ENCODE measurements at regions not wholly inside any gene's neighbourhood (a gene's known extent, or its start where the extent isn't known, plus 50 kb on each side); places are given as distances from the start of the nearest gene placed in this dataset.

- DNase-seq, result no peak
Observed at GRCh38 chr10:44240584-44241205, 144.2 kb downstream of the CXCL12 start.

DNA sequence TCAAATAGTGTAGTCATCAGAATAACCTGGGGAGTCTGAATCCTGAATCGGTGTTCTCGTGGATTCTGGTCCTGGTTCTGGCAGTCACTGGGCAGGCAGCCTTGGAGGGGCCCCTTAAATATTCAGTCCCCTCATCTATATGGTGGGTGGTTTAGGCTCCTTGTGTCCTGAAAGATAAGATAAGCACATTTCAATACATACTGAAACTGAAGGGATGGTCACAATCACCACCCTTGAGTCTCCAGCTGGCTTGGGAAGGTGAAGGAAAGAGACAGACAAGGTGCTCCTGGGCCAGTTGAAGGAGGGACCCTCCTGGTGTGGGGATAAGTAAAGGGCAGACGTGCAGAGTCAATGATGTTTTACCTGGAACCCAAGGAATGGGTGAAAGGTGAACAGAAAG, 146.7 kb downstream of the CXCL12 start:
- no peak for DNase-seq

DNA sequence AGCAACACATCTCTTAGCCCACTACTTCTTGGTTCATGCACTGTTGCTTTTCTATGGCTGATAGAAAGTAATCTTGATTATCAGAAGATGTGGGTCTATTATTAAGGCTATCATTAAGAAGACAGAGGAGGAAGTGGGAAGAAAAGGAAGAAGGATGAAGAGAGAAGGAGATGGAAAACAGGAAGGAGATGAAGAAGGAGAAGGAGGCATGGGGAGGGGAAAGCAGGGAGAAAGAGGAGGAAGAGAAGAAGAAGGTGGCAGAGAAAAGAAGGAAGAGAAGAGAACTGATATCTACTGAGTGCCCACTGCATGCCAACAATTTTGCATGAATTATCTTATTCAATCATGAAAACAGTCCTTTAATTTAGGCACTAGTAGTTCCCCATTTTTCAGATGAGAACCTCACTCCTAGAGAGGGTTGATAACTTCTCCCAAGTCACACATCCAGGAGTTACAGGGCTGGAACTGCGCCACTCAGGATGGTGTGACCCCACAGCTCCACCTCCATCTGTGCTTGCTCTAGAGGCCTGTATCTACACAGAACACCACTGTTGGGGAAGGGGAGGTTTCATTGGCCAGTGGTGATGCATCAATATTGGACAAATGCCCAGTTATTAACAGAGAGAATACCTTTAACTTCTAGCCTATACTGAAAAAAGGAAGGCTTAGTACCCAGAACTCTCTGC, 147.4 kb downstream of the CXCL12 start:
- DNase-seq, result peak; percentile 34

- DNase-seq, result no peak
Observed at GRCh38 chr10:44235363-44235762, 149.5 kb downstream of the CXCL12 start.

DNA sequence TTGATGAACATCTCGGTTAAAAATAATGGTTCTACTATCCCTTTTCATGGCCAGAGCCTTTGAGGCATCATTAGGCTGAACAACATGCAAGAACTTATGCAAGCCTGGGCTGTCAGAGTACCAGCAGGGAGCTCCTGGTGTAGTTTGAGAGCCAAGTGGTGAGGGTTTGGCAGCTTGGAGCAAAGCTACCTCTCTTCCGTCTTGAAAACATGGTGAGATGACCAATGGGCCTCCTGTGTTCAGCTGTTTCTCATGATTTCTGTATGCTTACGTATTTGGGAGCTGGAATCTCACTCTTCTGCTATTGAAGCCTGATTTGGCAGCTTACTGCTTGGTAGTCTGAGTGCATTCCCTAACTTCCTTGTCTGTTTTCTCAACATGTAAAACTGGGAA, 150.4 kb downstream of the CXCL12 start:
- DNase-seq, result peak; percentile 20

- peak; percentile 83 for DNase-seq
Observed at GRCh38 chr10:44233561-44234482, 151.1 kb downstream of the CXCL12 start.

GRCh38 chr10:44217274-44217820, 167.6 kb downstream of the CXCL12 start:
- DNase-seq, result no peak

GRCh38 chr10:44216073-44216472, 168.8 kb downstream of the CXCL12 start:
- no peak for DNase-seq

- no peak for DNase-seq
Observed at GRCh38 chr10:44209811-44210210, 175.1 kb downstream of the CXCL12 start.

GRCh38 chr10:44207160-44207559, 177.7 kb downstream of the CXCL12 start:
- DNase-seq, result no peak

GRCh38 chr10:44206127-44206818, 178.6 kb downstream of the CXCL12 start:
- DNase-seq, result peak; percentile 40

DNA sequence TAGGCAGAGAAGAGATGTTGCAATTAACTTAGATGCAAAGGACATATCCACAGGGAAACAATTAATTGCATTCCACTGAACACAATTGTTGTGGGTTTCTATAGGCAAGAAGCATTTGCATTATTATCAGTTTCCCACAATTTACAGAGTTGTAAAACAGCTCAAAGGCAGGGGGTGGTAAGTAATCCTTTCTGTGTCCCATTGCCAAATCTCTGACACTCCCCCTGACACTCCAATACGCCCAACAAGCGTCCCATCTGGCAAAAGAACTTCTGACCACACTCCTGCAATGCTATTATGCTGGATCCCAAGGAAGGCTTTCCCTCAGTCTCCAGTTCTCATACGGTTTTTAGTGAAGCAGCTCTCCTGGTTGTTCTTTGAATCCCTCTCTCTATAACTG, 179.8 kb downstream of the CXCL12 start:
- DNase-seq, result no peak

DNA sequence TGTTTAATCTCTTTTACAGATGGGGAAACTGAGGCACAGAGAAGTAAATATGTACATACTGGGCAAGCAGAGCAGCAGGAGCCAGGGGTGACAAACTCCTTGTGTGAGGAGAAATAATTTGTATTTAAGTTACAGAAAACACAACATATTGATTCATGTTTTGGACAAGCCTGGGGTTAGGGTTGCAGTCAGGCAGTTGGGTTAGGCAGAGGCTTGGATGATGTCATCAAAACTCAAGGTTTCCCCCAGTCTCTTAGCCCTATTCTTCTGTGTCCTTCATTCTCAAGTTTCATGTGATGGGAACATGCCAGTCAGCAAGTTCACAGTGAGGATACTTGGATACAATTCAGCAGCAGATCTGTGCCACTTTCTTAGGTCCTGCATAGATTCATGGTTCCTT, 181.4 kb downstream of the CXCL12 start:
- no peak for DNase-seq

- no peak for DNase-seq
Observed at GRCh38 chr10:44202952-44203351, 181.9 kb downstream of the CXCL12 start.

GRCh38 chr10:44201656-44202055, 183.2 kb downstream of the CXCL12 start:
- DNase-seq, result no peak

DNA sequence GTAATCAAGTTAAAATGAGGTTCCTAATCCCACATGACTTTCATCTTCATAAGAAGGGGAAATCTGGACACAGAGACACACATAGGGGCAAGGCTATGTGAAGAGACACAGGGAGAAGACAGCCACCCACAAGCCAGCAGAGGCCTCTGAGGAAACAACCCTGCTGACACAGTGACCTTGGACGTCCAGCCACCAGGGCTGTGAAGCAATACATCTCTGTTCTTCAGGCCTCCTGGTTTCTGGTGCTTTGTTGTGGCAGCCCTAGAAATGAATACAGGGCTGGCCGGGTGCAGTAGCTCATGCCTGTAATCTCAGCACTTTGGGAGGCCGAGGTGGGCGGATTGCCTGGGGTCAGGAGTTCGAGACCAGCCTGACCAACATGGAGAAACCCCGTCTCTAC, 183.9 kb downstream of the CXCL12 start:
- no peak for DNase-seq

- DNase-seq, result no peak
Observed at GRCh38 chr10:44199991-44200655, 184.8 kb downstream of the CXCL12 start.

- no peak for DNase-seq
Observed at GRCh38 chr10:44199267-44199666, 185.6 kb downstream of the CXCL12 start.

GRCh38 chr10:44198780-44199097, 186.2 kb downstream of the CXCL12 start:
- DNase-seq, result no peak

DNA sequence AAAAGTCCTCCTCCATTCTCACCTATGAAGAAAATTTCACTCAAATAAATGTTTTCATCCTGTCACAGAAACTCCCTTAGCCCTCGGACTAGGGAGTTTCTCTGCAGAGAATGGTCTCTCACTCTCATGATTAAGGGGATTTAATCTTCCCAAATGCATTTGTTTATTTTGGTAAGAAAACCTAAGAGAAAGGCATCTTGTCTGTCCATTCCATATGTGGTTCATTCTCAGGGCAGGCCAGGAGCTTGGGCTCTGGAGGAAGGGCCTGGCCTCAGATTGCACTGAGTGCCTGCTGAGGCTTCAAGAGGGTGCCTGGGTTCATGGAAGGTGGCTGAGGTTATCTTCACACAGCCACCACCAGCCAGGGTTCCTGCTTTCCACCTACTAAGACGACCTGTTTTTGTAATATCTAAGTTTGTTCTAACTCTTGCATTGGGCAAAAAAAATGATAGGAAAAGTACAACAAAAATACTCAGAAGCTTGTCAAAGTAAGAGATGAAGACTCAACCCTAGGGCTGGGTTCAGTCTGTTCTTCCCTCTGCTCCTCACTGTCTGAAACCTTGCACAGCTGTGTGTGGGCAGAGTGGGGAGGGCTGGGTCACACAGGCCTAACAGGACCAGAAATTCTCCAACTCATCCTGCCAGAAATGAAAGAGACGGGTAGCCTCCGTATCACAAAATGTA, 186.7 kb downstream of the CXCL12 start:
- DNase-seq, result no peak

- DNase-seq, result no peak
Observed at GRCh38 chr10:44197646-44198045, 187.3 kb downstream of the CXCL12 start.

GRCh38 chr10:44196336-44196735, 188.6 kb downstream of the CXCL12 start:
- DNase-seq, result no peak
